Lung (tissue), 11 donors: ENCODE measurements at regions not wholly inside any gene's neighbourhood (a gene's known extent, or its start where the extent isn't known, plus 50 kb on each side); places are given as distances from the start of the nearest gene placed in this dataset.

Source experiments
- ATAC-seq: fragments of 200-7000 bp; cut with Tn5 transposase; one replicate; pipeline ENCODE4 v1.9.1; 2020; ENCODE audit warnings: moderate number of reproducible peaks; ENCODE audit not compliant: insufficient read depth, low FRiP score
- DNase-seq, 3 donors: peaks; one replicate each; pipeline ENCODE4 v3.0.0-alpha.2; 2013 to 2017
- H3K27ac ChIP-seq, 2 donors: one replicate each; pipeline ENCODE4 v1.5.1; 2013; ENCODE audit warnings: mild to moderate bottlenecking in 2 of 2, moderate library complexity in 2 of 2, control low read depth in 1 of 2, inconsistent platforms in 1 of 2, low read depth in 1 of 2, low read length in 1 of 2
- H3K27me3 ChIP-seq, 3 donors: one replicate each; pipeline ENCODE4 v1.5.1; 2013; ENCODE audit warnings: low read length in 2 of 3; ENCODE audit not compliant: control insufficient read depth in 3 of 3, insufficient read depth in 3 of 3
- H3K36me3 ChIP-seq, 4 donors: one replicate each; pipeline ENCODE4 v1.5.1; 2013; ENCODE audit warnings: low read length in 4 of 4, mild to moderate bottlenecking in 1 of 4, moderate library complexity in 1 of 4; ENCODE audit not compliant: control insufficient read depth in 4 of 4, insufficient read depth in 4 of 4
- H3K4me1 ChIP-seq, 5 donors: one replicate each; pipeline ENCODE4 v1.5.1; 2013; ENCODE audit warnings: low read length in 5 of 5, mild to moderate bottlenecking in 2 of 5, moderate library complexity in 1 of 5; ENCODE audit not compliant: control insufficient read depth in 5 of 5, insufficient read depth in 5 of 5
- H3K4me3 ChIP-seq: one replicate; pipeline ENCODE4 v1.5.1; 2013; ENCODE audit warnings: mild to moderate bottlenecking, control low read depth, moderate library complexity
- H3K9ac ChIP-seq, 2 donors: one replicate each; pipeline ENCODE4 v1.5.1; 2013; ENCODE audit warnings: low read length in 2 of 2, control low read depth in 1 of 2; ENCODE audit not compliant: insufficient read depth in 1 of 2
- H3K9me3 ChIP-seq, 4 donors: one replicate each; pipeline ENCODE4 v1.5.1; 2013; ENCODE audit warnings: low read length in 3 of 4, mild to moderate bottlenecking in 1 of 4, moderate library complexity in 1 of 4; ENCODE audit not compliant: control insufficient read depth in 4 of 4, insufficient read depth in 3 of 4
- WGBS, 2 donors: extraction: QIAGEN DNeasy Blood & Tissue Kit; methylation state at CpG; one replicate each; pipeline ENCODE4 v1.1.7; 2013; 5-methylcytosine and 5-hydroxymethylcytosine counted together
- TF ChIP-seq, protein P1 (sequence below): IDR thresholded peaks from 2 replicates; pipeline ENCODE4 v1.5.1; 2012; ENCODE audit warnings: mild to moderate bottlenecking; ENCODE audit errors: control extremely low read depth, extremely low read depth
- donor health status: control.
- donor health status: control.
- donor health status: Bipolar disorder and iron deficiency.
- donor health status: healthy.
- donor health status: DM: yes; HTN: yes; CAD: no.

DNA sequence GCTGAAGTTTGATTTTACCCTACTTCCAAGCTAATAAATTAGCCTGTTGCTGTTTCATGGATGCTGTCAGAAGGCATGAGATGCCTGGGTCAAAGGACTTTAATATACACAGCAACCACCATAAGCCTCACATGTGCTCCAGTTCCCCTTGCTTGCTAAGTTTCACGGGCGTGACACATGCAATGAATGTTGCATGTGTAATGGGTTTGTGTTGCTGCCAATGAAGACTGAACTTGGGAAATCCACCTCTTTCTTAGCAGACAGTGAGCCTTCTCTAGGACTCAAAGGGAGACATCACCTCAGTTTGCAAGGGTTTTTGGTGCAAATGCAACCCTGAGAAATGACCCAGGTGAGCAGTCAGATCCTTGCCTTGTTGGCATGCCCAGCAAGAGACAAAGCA, 505.5 kb upstream of the PODXL start:
- Histone ChIP-seq H3K27ac (no peak overlapping the region), H3K4me1 (peaks cover 0 to 17% (median 4%) of the 10 kb centered on the region in 5 donors), H3K9me3 (peaks cover 0 to 4% (median 0%) of the 10 kb centered on the region in 4 donors), H3K27me3 (no peaks in the 10 kb centered on the region), H3K4me3 (no peak overlapping the region), H3K36me3 (no peaks in the 10 kb centered on the region), H3K9ac (no peak overlapping the region)
- ATAC-seq (no peak), DNase-seq (no peak)
- TF ChIP-seq, protein P1, sequence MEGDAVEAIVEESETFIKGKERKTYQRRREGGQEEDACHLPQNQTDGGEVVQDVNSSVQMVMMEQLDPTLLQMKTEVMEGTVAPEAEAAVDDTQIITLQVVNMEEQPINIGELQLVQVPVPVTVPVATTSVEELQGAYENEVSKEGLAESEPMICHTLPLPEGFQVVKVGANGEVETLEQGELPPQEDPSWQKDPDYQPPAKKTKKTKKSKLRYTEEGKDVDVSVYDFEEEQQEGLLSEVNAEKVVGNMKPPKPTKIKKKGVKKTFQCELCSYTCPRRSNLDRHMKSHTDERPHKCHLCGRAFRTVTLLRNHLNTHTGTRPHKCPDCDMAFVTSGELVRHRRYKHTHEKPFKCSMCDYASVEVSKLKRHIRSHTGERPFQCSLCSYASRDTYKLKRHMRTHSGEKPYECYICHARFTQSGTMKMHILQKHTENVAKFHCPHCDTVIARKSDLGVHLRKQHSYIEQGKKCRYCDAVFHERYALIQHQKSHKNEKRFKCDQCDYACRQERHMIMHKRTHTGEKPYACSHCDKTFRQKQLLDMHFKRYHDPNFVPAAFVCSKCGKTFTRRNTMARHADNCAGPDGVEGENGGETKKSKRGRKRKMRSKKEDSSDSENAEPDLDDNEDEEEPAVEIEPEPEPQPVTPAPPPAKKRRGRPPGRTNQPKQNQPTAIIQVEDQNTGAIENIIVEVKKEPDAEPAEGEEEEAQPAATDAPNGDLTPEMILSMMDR = no peak
- 86 to 93% methylated on average over 2 of the region's 2 CpGs for WGBS, 2 donors

DNA sequence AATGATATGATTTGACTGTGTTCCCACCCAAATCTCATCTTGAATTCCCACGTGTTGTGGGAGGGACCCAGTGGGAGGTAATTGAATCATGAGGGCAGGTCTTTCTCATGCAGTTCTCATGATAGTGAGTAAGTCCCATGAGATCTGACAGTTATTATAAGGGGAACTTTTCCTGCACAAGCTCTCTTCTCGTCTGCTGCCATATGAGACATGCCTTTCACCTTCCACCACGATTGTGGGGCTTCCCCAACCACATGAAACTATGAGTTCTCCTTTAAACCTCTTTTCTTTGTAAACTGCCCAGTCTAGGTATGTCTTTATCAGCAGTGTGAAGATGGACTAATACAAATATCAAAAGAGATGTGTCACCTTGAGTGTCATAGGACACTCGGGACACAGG, 502.7 kb upstream of the PODXL start:
- WGBS, 2 donors = 66 to 72% methylated on average over 4 of the region's 4 CpGs
- Histone ChIP-seq H3K9ac (no peak overlapping the region), H3K4me1 (peaks cover 0 to 17% (median 0%) of the 10 kb centered on the region in 5 donors), H3K27ac (no peak overlapping the region), H3K4me3 (no peak overlapping the region), H3K27me3 (peaks cover 0 to 3% (median 0%) of the 10 kb centered on the region in 3 donors), H3K36me3 (no peaks in the 10 kb centered on the region), H3K9me3 (peaks cover 0 to 3% (median 0%) of the 10 kb centered on the region in 4 donors)
- ATAC-seq (no peak), DNase-seq (no peak)
- TF ChIP-seq, protein P1 = no peak

- no peak for ATAC-seq
- H3K27ac ChIP-seq = no peak overlapping the region
- H3K36me3 ChIP-seq = no peaks in the 10 kb centered on the region
- TF ChIP-seq, protein P1 = no peak
- H3K27me3 ChIP-seq = peaks cover 0 to 3% (median 0%) of the 10 kb centered on the region in 3 donors
- H3K4me1 ChIP-seq = peaks cover 0 to 32% (median 0%) of the 10 kb centered on the region in 5 donors
- no peak overlapping the region for H3K4me3 ChIP-seq
- DNase-seq = peak in 2 of 3 donors; percentile 59 to 77
- H3K9ac ChIP-seq = no peak overlapping the region
- WGBS, 2 donors = 51 to 68% methylated on average over 9 of the region's 9 CpGs
- H3K9me3 ChIP-seq = peaks cover 0 to 3% (median 0%) of the 10 kb centered on the region in 4 donors
These were observed 499.1 kb upstream of the PODXL start for GRCh38 chr7:132055336-132056120.
